Transverse colon (tissue), 4 donors: ENCODE measurements at regions not wholly inside any gene's neighbourhood (a gene's known extent, or its start where the extent isn't known, plus 50 kb on each side); places are given as distances from the start of the nearest gene placed in this dataset.
A peak's percentile ranks its signal among the peaks of the same experiment; 100 is the strongest.

ENCODE experiments used
- EP300 ChIP-seq: sonication (generic); formaldehyde crosslinking; IDR thresholded peaks from one replicate; pipeline ENCODE4 v1.6.1; 2017; ENCODE audit warnings: antibody characterized with exemption, low read depth
- POLR2AphosphoS5 ChIP-seq, 3 donors: sonication (generic); formaldehyde crosslinking; IDR thresholded peaks; one replicate each; pipeline ENCODE4 v1.6.1; 2016; ENCODE audit warnings: antibody characterized with exemption in 3 of 3
- TF ChIP-seq, protein P1 (sequence below), 5 experiments: fragments of 200-600 bp in 3 of 5; fragments of 450-650 bp in 2 of 5; sonication (generic) in 3 of 5; IDR thresholded peaks; 1 replicate in 2 of 5; 2 replicates in 3 of 5; pipeline ENCODE4 v1.5.1; 2016 to 2017; ENCODE audit warnings: antibody characterized with exemption in 5 of 5, inconsistent platforms in 3 of 5, mild to moderate bottlenecking in 2 of 5, moderate library complexity in 1 of 5

DNA sequence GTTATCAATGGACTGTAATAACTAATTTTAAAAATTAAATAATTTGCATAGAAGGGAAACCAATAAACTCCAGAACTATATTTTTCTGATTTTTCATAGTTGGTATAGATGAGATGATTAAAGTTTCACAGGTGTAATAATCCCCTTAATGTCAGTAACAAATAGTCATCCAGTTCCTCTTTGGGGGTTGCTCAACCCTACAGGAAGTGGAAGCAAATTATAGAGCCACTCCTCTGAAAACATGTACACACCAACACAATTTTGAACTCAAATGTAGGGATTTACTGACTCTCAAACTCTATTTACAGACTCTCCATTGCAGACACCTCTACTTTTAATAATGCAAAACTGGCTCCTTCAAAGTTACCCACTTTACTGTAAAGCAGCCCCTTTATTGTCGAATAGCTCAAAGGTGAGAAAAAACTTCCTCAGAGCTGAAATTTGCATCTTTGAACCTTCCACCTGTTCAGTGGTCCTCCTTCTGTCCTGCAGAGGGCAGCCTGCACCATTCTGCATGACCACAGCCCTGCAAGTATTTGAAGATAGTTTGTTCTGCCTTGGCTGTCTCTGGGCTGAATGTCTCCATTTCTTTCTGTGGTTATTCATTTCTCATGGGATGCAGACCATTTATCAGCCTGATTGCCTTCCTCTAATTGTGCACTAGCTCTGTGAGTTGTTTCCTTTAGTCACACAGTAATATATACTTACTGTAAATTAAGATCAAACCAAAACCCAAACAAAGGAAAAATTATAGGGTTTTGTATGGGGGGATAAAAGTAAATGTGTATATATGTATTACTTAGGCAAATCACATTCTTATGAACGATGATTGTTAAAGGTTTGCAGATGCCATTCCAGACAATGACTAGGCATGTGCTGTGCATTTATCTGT, 383.2 kb upstream of the SGCD start:
- TF ChIP-seq, protein P1, sequence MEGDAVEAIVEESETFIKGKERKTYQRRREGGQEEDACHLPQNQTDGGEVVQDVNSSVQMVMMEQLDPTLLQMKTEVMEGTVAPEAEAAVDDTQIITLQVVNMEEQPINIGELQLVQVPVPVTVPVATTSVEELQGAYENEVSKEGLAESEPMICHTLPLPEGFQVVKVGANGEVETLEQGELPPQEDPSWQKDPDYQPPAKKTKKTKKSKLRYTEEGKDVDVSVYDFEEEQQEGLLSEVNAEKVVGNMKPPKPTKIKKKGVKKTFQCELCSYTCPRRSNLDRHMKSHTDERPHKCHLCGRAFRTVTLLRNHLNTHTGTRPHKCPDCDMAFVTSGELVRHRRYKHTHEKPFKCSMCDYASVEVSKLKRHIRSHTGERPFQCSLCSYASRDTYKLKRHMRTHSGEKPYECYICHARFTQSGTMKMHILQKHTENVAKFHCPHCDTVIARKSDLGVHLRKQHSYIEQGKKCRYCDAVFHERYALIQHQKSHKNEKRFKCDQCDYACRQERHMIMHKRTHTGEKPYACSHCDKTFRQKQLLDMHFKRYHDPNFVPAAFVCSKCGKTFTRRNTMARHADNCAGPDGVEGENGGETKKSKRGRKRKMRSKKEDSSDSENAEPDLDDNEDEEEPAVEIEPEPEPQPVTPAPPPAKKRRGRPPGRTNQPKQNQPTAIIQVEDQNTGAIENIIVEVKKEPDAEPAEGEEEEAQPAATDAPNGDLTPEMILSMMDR (IDR thresholded peaks at IDR 0.05), result peak; percentile 66 to 81 (median 71)
- TF ChIP-seq EP300 (no peak), POLR2AphosphoS5 (IDR thresholded peaks at IDR 0.05) (no peak)
